Osteocyte (in vitro differentiated cells): ENCODE measurements at regions not wholly inside any gene's neighbourhood (a gene's known extent, or its start where the extent isn't known, plus 50 kb on each side); places are given as distances from the start of the nearest gene placed in this dataset.

Source experiments
- DNase-seq: peaks from one replicate; pipeline ENCODE4 v3.0.0; 2021; ENCODE audit warnings: mixed read lengths; ENCODE audit not compliant: unreplicated experiment; ENCODE audit errors: extremely low spot score
- H3K27ac Mint-ChIP-seq: one replicate; pipeline ENCODE4 v1.8.0; 2021; ENCODE audit warnings: mild to moderate bottlenecking, mixed read lengths; ENCODE audit not compliant: unreplicated experiment
- H3K27me3 Mint-ChIP-seq: one replicate; pipeline ENCODE4 v1.8.0; 2021; ENCODE audit warnings: mixed read lengths; ENCODE audit not compliant: unreplicated experiment
- H3K36me3 Mint-ChIP-seq: one replicate; pipeline ENCODE4 v1.8.0; 2021; ENCODE audit warnings: mixed read lengths; ENCODE audit not compliant: unreplicated experiment
- H3K4me1 Mint-ChIP-seq: one replicate; pipeline ENCODE4 v1.8.0; 2021; ENCODE audit warnings: mixed read lengths; ENCODE audit not compliant: unreplicated experiment
- H3K4me3 Mint-ChIP-seq: one replicate; pipeline ENCODE4 v1.8.0; 2021; ENCODE audit warnings: mild to moderate bottlenecking, moderate library complexity, mixed read lengths; ENCODE audit not compliant: unreplicated experiment
- H3K9me3 Mint-ChIP-seq: one replicate; pipeline ENCODE4 v1.8.0; 2021; ENCODE audit warnings: mixed read lengths; ENCODE audit not compliant: unreplicated experiment
- CTCF ChIP-seq: fragments of 200-600 bp; sonication (generic); IDR thresholded peaks from 2 replicates; pipeline ENCODE4 v1.5.0; 2021; ENCODE audit warnings: antibody characterized with exemption, mild to moderate bottlenecking, moderate library complexity

GRCh38 chr6:103081876-103082630, 1688.5 kb downstream of the GRIK2 start:
- H3K27ac Mint-ChIP-seq: no peak overlapping the region
- no peak for TF ChIP-seq CTCF
- H3K36me3 Mint-ChIP-seq: no peaks in the 10 kb centered on the region
- no peak overlapping the region for H3K4me3 Mint-ChIP-seq
- no peak for DNase-seq
- no peaks in the 10 kb centered on the region for H3K4me1 Mint-ChIP-seq
- H3K27me3 Mint-ChIP-seq: no peaks in the 10 kb centered on the region
- no peaks in the 10 kb centered on the region for H3K9me3 Mint-ChIP-seq

- Mint-ChIP-seq H3K36me3 (no peaks in the 10 kb centered on the region), H3K4me3 (no peak overlapping the region), H3K4me1 (no peaks in the 10 kb centered on the region), H3K9me3 (no peaks in the 10 kb centered on the region), H3K27ac (no peak overlapping the region), H3K27me3 (no peaks in the 10 kb centered on the region)
- TF ChIP-seq CTCF: no peak
- no peak for DNase-seq
Measured at GRCh38 chr6:103081126-103081525, 1687.6 kb downstream of the GRIK2 start.

DNA sequence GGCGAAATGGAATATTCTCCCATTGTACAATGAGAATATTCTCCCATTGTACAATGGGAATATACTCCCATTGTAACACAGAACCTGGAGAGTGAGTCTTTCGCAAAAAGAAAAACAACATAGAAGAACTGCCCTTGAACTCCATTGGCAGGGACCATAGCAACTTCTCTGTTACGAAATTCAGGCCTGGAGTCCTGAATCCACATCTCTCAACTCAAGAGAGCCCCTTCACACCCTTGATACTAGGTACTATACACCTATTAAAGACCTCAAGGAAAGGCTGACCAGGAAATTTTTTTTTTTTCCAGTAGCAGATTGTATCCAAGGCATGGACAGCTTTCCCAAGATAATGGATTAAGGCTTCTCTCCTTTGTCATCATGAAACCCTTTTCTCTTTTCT, 1687.0 kb downstream of the GRIK2 start:
- no peak overlapping the region for H3K27ac Mint-ChIP-seq
- H3K9me3 Mint-ChIP-seq: no peaks in the 10 kb centered on the region
- no peaks in the 10 kb centered on the region for H3K4me1 Mint-ChIP-seq
- H3K27me3 Mint-ChIP-seq: no peaks in the 10 kb centered on the region
- no peak overlapping the region for H3K4me3 Mint-ChIP-seq
- DNase-seq: no peak
- TF ChIP-seq CTCF: no peak
- no peaks in the 10 kb centered on the region for H3K36me3 Mint-ChIP-seq

DNA sequence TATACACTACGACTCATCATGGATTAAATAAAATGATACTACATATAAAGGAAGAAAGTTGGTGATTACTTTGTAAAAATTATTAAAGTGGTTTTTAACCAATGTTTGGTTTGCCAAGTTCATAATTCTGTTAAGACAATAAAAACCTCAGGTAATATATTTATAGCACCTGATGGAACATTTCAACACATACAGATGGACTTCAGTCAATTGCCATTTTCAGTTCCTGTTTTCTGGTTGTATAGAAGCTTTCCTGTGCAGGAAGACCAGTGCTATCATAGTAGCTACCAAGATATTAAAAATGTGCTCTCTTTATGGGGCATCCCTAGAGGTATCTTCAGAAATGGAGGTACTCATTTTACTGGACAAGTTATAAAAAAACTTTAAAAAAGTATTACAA, 1686.4 kb downstream of the GRIK2 start:
- no peaks in the 10 kb centered on the region for H3K27me3 Mint-ChIP-seq

GRCh38 chr6:103062136-103062535, 1668.6 kb downstream of the GRIK2 start:
- no peak for TF ChIP-seq CTCF
- no peak for DNase-seq
- Mint-ChIP-seq H3K27ac (no peak overlapping the region), H3K9me3 (peaks cover 19% of the 10 kb centered on the region), H3K4me3 (no peak overlapping the region), H3K36me3 (no peaks in the 10 kb centered on the region), H3K27me3 (no peaks in the 10 kb centered on the region), H3K4me1 (no peaks in the 10 kb centered on the region)

More for the DNA sequence above, 1686.4 kb downstream of the GRIK2 start:
- TF ChIP-seq CTCF: no peak
- Mint-ChIP-seq H3K36me3 (no peaks in the 10 kb centered on the region), H3K4me3 (no peak overlapping the region), H3K9me3 (no peaks in the 10 kb centered on the region), H3K27ac (no peak overlapping the region), H3K4me1 (no peaks in the 10 kb centered on the region)
- no peak for DNase-seq
